Heart right ventricle (tissue), 16 donors: ENCODE measurements at regions not wholly inside any gene's neighbourhood (a gene's known extent, or its start where the extent isn't known, plus 50 kb on each side); places are given as distances from the start of the nearest gene placed in this dataset.

Experiments used
- ATAC-seq, 8 donors: fragments of 200-7000 bp; cut with Tn5 transposase; one replicate each; pipeline ENCODE4 v1.9.1; 2020; ENCODE audit warnings: mild to moderate bottlenecking in 8 of 8, moderate library complexity in 8 of 8, moderate number of reproducible peaks in 1 of 8
- DNase-seq, 2 donors: peaks; one replicate each; pipeline ENCODE4 v3.0.0-alpha.2; 2020
- H3K27ac ChIP-seq, 10 donors: fragments of 200-600 bp; sonication (generic) in 2 of 10; one replicate each; pipeline versions ENCODE4 v1.5.0 to v1.8.0; 2020 to 2022; ENCODE audit warnings: mild to moderate bottlenecking in 3 of 10
- H3K27me3 ChIP-seq, 7 donors: fragments of 200-600 bp; one replicate each; pipeline ENCODE4 v1.8.0; 2021 to 2022; ENCODE audit warnings: mild to moderate bottlenecking in 2 of 7
- H3K36me3 ChIP-seq, 9 donors: fragments of 200-600 bp; sonication (generic) in 1 of 9; one replicate each; pipeline versions ENCODE4 v1.5.0 to v1.8.0; 2020 to 2022; ENCODE audit warnings: mild to moderate bottlenecking in 2 of 9
- H3K4me1 ChIP-seq, 9 donors: fragments of 200-600 bp; sonication (generic) in 1 of 9; one replicate each; pipeline versions ENCODE4 v1.5.0 to v1.8.0; 2020 to 2022; ENCODE audit warnings: mild to moderate bottlenecking in 4 of 9
- H3K4me3 ChIP-seq, 10 donors: fragments of 200-600 bp; sonication (generic) in 2 of 10; one replicate each; pipeline versions ENCODE4 v1.5.0 to v1.8.0; 2020 to 2022; ENCODE audit warnings: mild to moderate bottlenecking in 7 of 10, moderate library complexity in 2 of 10
- H3K9me3 ChIP-seq, 11 donors: fragments of 200-600 bp in 10 of 11; sonication (generic) in 2 of 11; one replicate each; pipeline versions ENCODE4 v1.5.0 to v1.8.0; 2013 to 2022; ENCODE audit warnings: mild to moderate bottlenecking in 2 of 11, control low read depth in 1 of 11, moderate library complexity in 1 of 11
- CTCF ChIP-seq, 9 donors: fragments of 200-600 bp; sonication (generic) in 2 of 9; IDR thresholded peaks; one replicate each; pipeline versions ENCODE4 v1.5.0 to v1.8.0; 2021 to 2022; ENCODE audit warnings: antibody characterized with exemption in 9 of 9, mild to moderate bottlenecking in 5 of 9, moderate library complexity in 1 of 9
- WGBS, 2 donors: extraction: QIAGEN DNeasy Blood & Tissue Kit; methylation state at CpG; one replicate each; pipeline ENCODE4 v1.1.7; 2013; ENCODE audit warnings: inconsistent platforms in 1 of 2; 5-methylcytosine and 5-hydroxymethylcytosine counted together
- intact Hi-C, 10 donors: fragments of 100-400 bp; cut with DNase I; formaldehyde crosslinking; loops; one replicate each; pipeline versions ENCODE4 v1.11.1 to v1.14.2; 2022
- donor health status: Arrhythmogenic right ventricular cardiomyopathy.
- donor health status: ischemic (EF 13 %, LVEDD 7.1; RV severe dilation, severe dysfunction).
- donor health status: healthy with polysubstance abuse.
- donor health status: DM: no; HTN: yes; CAD: no.
- donor health status: DM: no; HTN: no; CAD: no.
- donor health status: ischemic (EF 25% LVEDD 6.9; RV normal size, moderate dysfunction).
- donor health status: ischemic (EF 25% LVEDD 5.7; RV mildly dilated, moderate dysfunction).
- donor health status: healthy.
- donor health status: DM: yes; HTN: yes; CAD: no.
- donor health status: Ischemic cardiomyopathy.
- donor health status: ischemic (EF 35%, LVEDD 5.7; RV mildly dilated, moderate dysfunction).
- donor health status: nonischemic (EF 11% LVEDD 7.7; RV severe dilation, severe dysfunction).
- donor health status: DM: yes; HTN: yes; CAD: no.
- donor health status: PGD.
- donor health status: ischemic (EF 29% LVEDD 5.4; RV normal size, mild dysfunction).
- donor health status: nonischemic (EF 23%, LVEDD 6.1; RV moderate dilation, normal function).

- Histone ChIP-seq H3K4me1 (no peaks in the 10 kb centered on the region), H3K9me3 (no peaks in the 10 kb centered on the region), H3K36me3 (no peaks in the 10 kb centered on the region), H3K27ac (no peak overlapping the region), H3K27me3 (peaks cover 0 to 46% (median 26%) of the 10 kb centered on the region in 7 donors), H3K4me3 (no peak overlapping the region)
- intact Hi-C loops = no loop called here
- DNase-seq (no peak), ATAC-seq (no peak)
- WGBS, 2 donors = 85 to 88% methylated on average over 16 of the region's 16 CpGs
- no peak for TF ChIP-seq CTCF (IDR thresholded peaks at IDR 0.05)
Observed at GRCh38 chr2:864501-865106, 86.0 kb upstream of the SNTG2 start.

DNA sequence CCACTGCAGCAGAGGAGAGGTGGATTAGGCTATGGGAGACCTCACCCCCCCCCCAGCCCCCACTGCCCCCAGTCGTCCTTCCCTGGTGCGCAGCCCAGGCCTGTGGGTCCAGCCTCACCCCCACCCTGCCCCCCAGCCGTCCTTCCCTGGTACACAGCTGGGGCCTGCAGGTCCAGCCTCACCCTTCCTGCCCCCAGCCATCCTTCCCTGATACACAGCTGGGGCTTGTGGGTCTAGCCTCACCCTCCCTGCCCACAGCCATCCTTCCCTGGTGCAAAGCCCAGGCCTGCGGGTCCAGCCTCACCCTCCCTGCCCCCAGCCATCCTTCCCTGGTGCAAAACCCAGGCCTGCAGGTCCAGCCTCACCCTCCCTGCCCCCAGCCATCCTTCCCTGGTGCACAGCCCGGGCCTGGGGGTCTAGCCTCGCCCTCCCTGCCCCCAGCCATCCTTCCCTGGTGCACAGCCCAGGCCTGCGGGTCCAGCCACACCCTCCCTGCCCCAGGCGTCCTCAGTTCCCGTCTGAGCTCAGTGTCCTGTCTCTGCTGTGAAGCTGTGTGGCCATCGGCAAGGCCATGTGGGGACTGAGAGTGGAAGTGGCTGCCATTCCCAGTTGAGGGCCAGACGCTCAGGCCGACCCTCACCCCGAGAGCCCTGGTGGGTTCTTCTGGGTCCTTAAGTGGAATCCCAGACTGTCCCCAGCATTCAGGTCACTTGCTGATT, 86.8 kb upstream of the SNTG2 start:
- TF ChIP-seq CTCF (IDR thresholded peaks at IDR 0.05) = no peak
- no peak overlapping the region for H3K4me3 ChIP-seq
- H3K27ac ChIP-seq = no peak overlapping the region
- no peaks in the 10 kb centered on the region for H3K4me1 ChIP-seq
- DNase-seq = no peak
- intact Hi-C loops = no loop called here
- H3K9me3 ChIP-seq = no peaks in the 10 kb centered on the region
- 52 to 77% methylated on average over 10 to 13 of the region's 13 CpGs for WGBS, 2 donors
- peaks cover 0 to 42% (median 22%) of the 10 kb centered on the region in 7 donors for H3K27me3 ChIP-seq
- H3K36me3 ChIP-seq = no peaks in the 10 kb centered on the region
- no peak for ATAC-seq

GRCh38 chr2:862731-863466, 87.8 kb upstream of the SNTG2 start:
- Histone ChIP-seq H3K4me1 (no peaks in the 10 kb centered on the region), H3K27me3 (peaks cover 0 to 42% (median 22%) of the 10 kb centered on the region in 7 donors), H3K36me3 (no peaks in the 10 kb centered on the region), H3K27ac (no peak overlapping the region), H3K4me3 (no peak overlapping the region), H3K9me3 (no peaks in the 10 kb centered on the region)
- intact Hi-C loops = no loop called here
- DNase-seq = no peak
- no peak for TF ChIP-seq CTCF (IDR thresholded peaks at IDR 0.05)
- ATAC-seq = no peak
- 70 to 72% methylated on average over 9 of the region's 9 CpGs for WGBS, 2 donors

- Histone ChIP-seq H3K27me3 (peaks cover 0 to 38% (median 19%) of the 10 kb centered on the region in 7 donors), H3K4me1 (no peaks in the 10 kb centered on the region), H3K36me3 (no peaks in the 10 kb centered on the region), H3K9me3 (no peaks in the 10 kb centered on the region), H3K4me3 (no peak overlapping the region), H3K27ac (no peak overlapping the region)
- intact Hi-C loops = no loop called here
- 65 to 72% methylated on average over 17 of the region's 17 CpGs for WGBS, 2 donors
- TF ChIP-seq CTCF (IDR thresholded peaks at IDR 0.05) = no peak
- ATAC-seq = no peak
- DNase-seq = no peak
Observed at GRCh38 chr2:862355-862687, 88.3 kb upstream of the SNTG2 start.
